ENCODE measurements at regions not wholly inside any gene's neighbourhood (a gene's known extent, or its start where the extent isn't known, plus 50 kb on each side); places are given as distances from the start of the nearest gene placed in this dataset.

GRCh38 chr11:100543386-100543785, 143.7 kb upstream of the ARHGAP42 start:
- Mint-ChIP-seq H3K27ac (no peak overlapping the region), H3K9me3 (no peaks in the 10 kb centered on the region), H3K4me1 (no peaks in the 10 kb centered on the region), H3K36me3 (ENCODE audit: low read depth) (no peaks in the 10 kb centered on the region), H3K4me3 (no peak overlapping the region), H3K27me3 (ENCODE audit: low read depth, poor library complexity) (no peaks in the 10 kb centered on the region)
- no peak for DNase-seq
- no peak for TF ChIP-seq CTCF (IDR thresholded peaks at IDR 0.05)

- Mint-ChIP-seq H3K4me1 (no peaks in the 10 kb centered on the region), H3K4me3 (no peak overlapping the region), H3K9me3 (no peaks in the 10 kb centered on the region), H3K27me3 (ENCODE audit: low read depth, poor library complexity) (no peaks in the 10 kb centered on the region), H3K36me3 (ENCODE audit: low read depth) (no peaks in the 10 kb centered on the region), H3K27ac (no peak overlapping the region)
- DNase-seq, result no peak
- no peak for TF ChIP-seq CTCF (IDR thresholded peaks at IDR 0.05)
Observed at GRCh38 chr11:100545556-100545955, 141.5 kb upstream of the ARHGAP42 start.

GRCh38 chr11:100545970-100546369, 141.1 kb upstream of the ARHGAP42 start:
- Mint-ChIP-seq H3K4me1 (no peaks in the 10 kb centered on the region), H3K4me3 (no peak overlapping the region), H3K9me3 (no peaks in the 10 kb centered on the region), H3K27me3 (ENCODE audit: low read depth, poor library complexity) (no peaks in the 10 kb centered on the region), H3K36me3 (ENCODE audit: low read depth) (no peaks in the 10 kb centered on the region), H3K27ac (no peak overlapping the region)
- no peak for TF ChIP-seq CTCF (IDR thresholded peaks at IDR 0.05)
- DNase-seq, result no peak

GRCh38 chr11:100546714-100547113, 140.4 kb upstream of the ARHGAP42 start:
- no peak overlapping the region for H3K4me3 Mint-ChIP-seq
- H3K4me1 Mint-ChIP-seq, result peaks cover 2% of the 10 kb centered on the region
- no peak for TF ChIP-seq CTCF (IDR thresholded peaks at IDR 0.05)
- H3K27me3 Mint-ChIP-seq (ENCODE audit: low read depth, poor library complexity), result no peaks in the 10 kb centered on the region
- no peaks in the 10 kb centered on the region for H3K9me3 Mint-ChIP-seq
- no peaks in the 10 kb centered on the region for H3K36me3 Mint-ChIP-seq (ENCODE audit: low read depth)
- DNase-seq, result no peak
- no peak overlapping the region for H3K27ac Mint-ChIP-seq

GRCh38 chr11:100550298-100550697, 136.8 kb upstream of the ARHGAP42 start:
- Mint-ChIP-seq H3K27ac (no peak overlapping the region), H3K9me3 (no peaks in the 10 kb centered on the region), H3K36me3 (ENCODE audit: low read depth) (no peaks in the 10 kb centered on the region), H3K4me3 (no peak overlapping the region), H3K4me1 (peaks cover 11% of the 10 kb centered on the region), H3K27me3 (ENCODE audit: low read depth, poor library complexity) (no peaks in the 10 kb centered on the region)
- TF ChIP-seq CTCF (IDR thresholded peaks at IDR 0.05), result no peak
- no peak for DNase-seq

- DNase-seq, result no peak
- Mint-ChIP-seq H3K4me3 (no peak overlapping the region), H3K27ac (no peak overlapping the region), H3K9me3 (no peaks in the 10 kb centered on the region), H3K36me3 (ENCODE audit: low read depth) (no peaks in the 10 kb centered on the region), H3K4me1 (peaks cover 11% of the 10 kb centered on the region), H3K27me3 (ENCODE audit: low read depth, poor library complexity) (no peaks in the 10 kb centered on the region)
- TF ChIP-seq CTCF (IDR thresholded peaks at IDR 0.05), result no peak
Observed at GRCh38 chr11:100550912-100551632, 136.0 kb upstream of the ARHGAP42 start.
